A673 (cell line): ENCODE measurements at regions not wholly inside any gene's neighbourhood (a gene's known extent, or its start where the extent isn't known, plus 50 kb on each side); places are given as distances from the start of the nearest gene placed in this dataset.

Experiments used
- EZH2 ChIP-seq: fragments of 200-600 bp; sonication (generic); IDR thresholded peaks from 2 replicates; pipeline ENCODE4 v1.6.1; 2017; ENCODE audit warnings: borderline replicate concordance, low read depth, mild to moderate bottlenecking, mixed read lengths, antibody characterized with exemption, low read length; ENCODE audit not compliant: poor library complexity, severe bottlenecking
- TF ChIP-seq, protein P1 (sequence below): fragments of 300-800, 200-600 bp; sonication (generic); conservative IDR thresholded peaks from 2 replicates; pipeline ENCODE4 v1.5.1; 2017; ENCODE audit warnings: low read depth, mild to moderate bottlenecking, antibody characterized with exemption, low read length, moderate library complexity, mixed read lengths

DNA sequence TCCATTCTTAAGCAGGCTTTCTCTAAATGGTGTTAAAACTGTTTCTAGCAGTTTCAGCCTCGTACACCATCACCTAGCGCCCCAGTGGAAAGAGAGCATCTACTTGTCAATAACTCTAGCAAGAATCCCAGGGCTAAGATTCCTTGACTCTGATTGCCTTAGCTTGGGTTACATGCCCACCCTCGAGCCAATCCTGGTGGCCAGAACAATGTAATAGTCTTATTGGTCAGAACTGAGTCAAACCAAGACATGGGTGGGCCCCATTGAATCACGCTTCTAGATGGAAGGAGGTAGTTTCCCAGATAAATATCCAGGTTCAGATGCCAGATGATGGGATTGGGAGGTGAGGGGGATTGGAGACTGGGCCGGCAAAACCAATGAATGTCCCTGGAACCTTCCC is 55.9 kb upstream of the MED13L start:
- TF ChIP-seq, protein P1, sequence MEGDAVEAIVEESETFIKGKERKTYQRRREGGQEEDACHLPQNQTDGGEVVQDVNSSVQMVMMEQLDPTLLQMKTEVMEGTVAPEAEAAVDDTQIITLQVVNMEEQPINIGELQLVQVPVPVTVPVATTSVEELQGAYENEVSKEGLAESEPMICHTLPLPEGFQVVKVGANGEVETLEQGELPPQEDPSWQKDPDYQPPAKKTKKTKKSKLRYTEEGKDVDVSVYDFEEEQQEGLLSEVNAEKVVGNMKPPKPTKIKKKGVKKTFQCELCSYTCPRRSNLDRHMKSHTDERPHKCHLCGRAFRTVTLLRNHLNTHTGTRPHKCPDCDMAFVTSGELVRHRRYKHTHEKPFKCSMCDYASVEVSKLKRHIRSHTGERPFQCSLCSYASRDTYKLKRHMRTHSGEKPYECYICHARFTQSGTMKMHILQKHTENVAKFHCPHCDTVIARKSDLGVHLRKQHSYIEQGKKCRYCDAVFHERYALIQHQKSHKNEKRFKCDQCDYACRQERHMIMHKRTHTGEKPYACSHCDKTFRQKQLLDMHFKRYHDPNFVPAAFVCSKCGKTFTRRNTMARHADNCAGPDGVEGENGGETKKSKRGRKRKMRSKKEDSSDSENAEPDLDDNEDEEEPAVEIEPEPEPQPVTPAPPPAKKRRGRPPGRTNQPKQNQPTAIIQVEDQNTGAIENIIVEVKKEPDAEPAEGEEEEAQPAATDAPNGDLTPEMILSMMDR, result no peak
- no peak for TF ChIP-seq EZH2
